B cell (primary cell): ENCODE measurements at regions not wholly inside any gene's neighbourhood (a gene's known extent, or its start where the extent isn't known, plus 50 kb on each side); places are given as distances from the start of the nearest gene placed in this dataset.

Source experiments
- EZH2 ChIP-seq: IDR thresholded peaks from 2 replicates; pipeline ENCODE4 v1.6.1; 2012; ENCODE audit warnings: borderline replicate concordance, low read depth, mild to moderate bottlenecking, moderate library complexity, low read length; ENCODE audit not compliant: insufficient read depth, poor library complexity, severe bottlenecking
- TF ChIP-seq, protein P1 (sequence below): fragments of 200-600 bp; IDR thresholded peaks from one replicate; pipeline ENCODE4 v1.8.0; 2022; ENCODE audit warnings: antibody characterized with exemption, mild to moderate bottlenecking

DNA sequence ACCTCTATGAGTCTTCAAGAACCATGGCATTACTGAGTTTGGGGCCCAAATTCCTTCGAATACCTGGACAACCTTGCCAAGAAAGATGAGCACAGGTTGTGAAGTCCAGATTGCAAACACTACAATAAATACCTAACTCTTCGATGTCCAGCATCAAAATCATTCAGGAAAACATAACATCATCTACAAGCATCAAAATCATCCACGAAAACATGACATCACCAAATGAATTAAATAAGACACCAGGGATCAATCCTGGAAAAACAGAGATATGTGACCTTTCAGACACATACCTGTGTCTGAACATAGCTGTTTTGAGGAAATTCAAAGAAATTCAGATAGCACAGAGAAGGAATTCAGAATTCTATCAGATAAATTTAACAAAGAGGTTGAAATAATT, 262.0 kb upstream of the KITLG start:
- TF ChIP-seq, protein P1, sequence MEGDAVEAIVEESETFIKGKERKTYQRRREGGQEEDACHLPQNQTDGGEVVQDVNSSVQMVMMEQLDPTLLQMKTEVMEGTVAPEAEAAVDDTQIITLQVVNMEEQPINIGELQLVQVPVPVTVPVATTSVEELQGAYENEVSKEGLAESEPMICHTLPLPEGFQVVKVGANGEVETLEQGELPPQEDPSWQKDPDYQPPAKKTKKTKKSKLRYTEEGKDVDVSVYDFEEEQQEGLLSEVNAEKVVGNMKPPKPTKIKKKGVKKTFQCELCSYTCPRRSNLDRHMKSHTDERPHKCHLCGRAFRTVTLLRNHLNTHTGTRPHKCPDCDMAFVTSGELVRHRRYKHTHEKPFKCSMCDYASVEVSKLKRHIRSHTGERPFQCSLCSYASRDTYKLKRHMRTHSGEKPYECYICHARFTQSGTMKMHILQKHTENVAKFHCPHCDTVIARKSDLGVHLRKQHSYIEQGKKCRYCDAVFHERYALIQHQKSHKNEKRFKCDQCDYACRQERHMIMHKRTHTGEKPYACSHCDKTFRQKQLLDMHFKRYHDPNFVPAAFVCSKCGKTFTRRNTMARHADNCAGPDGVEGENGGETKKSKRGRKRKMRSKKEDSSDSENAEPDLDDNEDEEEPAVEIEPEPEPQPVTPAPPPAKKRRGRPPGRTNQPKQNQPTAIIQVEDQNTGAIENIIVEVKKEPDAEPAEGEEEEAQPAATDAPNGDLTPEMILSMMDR, result no peak
- TF ChIP-seq EZH2, result no peak
